ENCODE measurements at regions not wholly inside any gene's neighbourhood (a gene's known extent, or its start where the extent isn't known, plus 50 kb on each side); places are given as distances from the start of the nearest gene placed in this dataset.
A peak's percentile ranks its signal among the peaks of the same experiment; 100 is the strongest.
"Not testable (repeated sequence)": the region's sequence is repeated elsewhere in the genome, so short reads cannot be mapped to it uniquely, and the experiment has no call there.

GRCh38 chr3:106957029-106957428 is 420.2 kb upstream of the CCDC54 start:
- DNase-seq: no peak

GRCh38 chr3:106962993-106963392 is 414.2 kb upstream of the CCDC54 start:
- peak; percentile 9 for DNase-seq

GRCh38 chr3:106963442-106963841 is 413.8 kb upstream of the CCDC54 start:
- DNase-seq: peak; percentile 19

GRCh38 chr3:106965307-106965706 is 411.9 kb upstream of the CCDC54 start:
- DNase-seq: no peak

- DNase-seq: no peak
Measured at GRCh38 chr3:106969596-106969995, 407.6 kb upstream of the CCDC54 start.

GRCh38 chr3:106981392-106981791 is 395.8 kb upstream of the CCDC54 start:
- no peak for DNase-seq

GRCh38 chr3:106985721-106986120 is 391.5 kb upstream of the CCDC54 start:
- no peak for DNase-seq

GRCh38 chr3:106998841-106999682 is 378.2 kb upstream of the CCDC54 start:
- DNase-seq: not testable (repeated sequence)

- DNase-seq: no peak
Measured at GRCh38 chr3:107001635-107002034, 375.6 kb upstream of the CCDC54 start.

- not testable (repeated sequence) for DNase-seq
Measured at GRCh38 chr3:107005352-107005751, 371.9 kb upstream of the CCDC54 start.

GRCh38 chr3:107008213-107008612 is 369.0 kb upstream of the CCDC54 start:
- DNase-seq: no peak

GRCh38 chr3:107013641-107014040 is 363.6 kb upstream of the CCDC54 start:
- no peak for DNase-seq

GRCh38 chr3:107024551-107025026 is 352.6 kb upstream of the CCDC54 start:
- no peak for DNase-seq

- DNase-seq: no peak
Measured at GRCh38 chr3:107025961-107026360, 351.3 kb upstream of the CCDC54 start.

GRCh38 chr3:107028086-107028485 is 349.2 kb upstream of the CCDC54 start:
- DNase-seq: no peak

- DNase-seq: no peak
Measured at GRCh38 chr3:107028626-107029025, 348.6 kb upstream of the CCDC54 start.

- no peak for DNase-seq
Measured at GRCh38 chr3:107032111-107032510, 345.1 kb upstream of the CCDC54 start.

- DNase-seq: no peak
Measured at GRCh38 chr3:107034142-107034541, 343.1 kb upstream of the CCDC54 start.

GRCh38 chr3:107035176-107035575 is 342.1 kb upstream of the CCDC54 start:
- DNase-seq: no peak

GRCh38 chr3:107044677-107045076 is 332.6 kb upstream of the CCDC54 start:
- DNase-seq: no peak

GRCh38 chr3:107045791-107046190 is 331.4 kb upstream of the CCDC54 start:
- DNase-seq: no peak

- no peak for DNase-seq
Measured at GRCh38 chr3:107055181-107055942, 321.9 kb upstream of the CCDC54 start.

- DNase-seq: no peak
Measured at GRCh38 chr3:107061466-107061865, 315.8 kb upstream of the CCDC54 start.

GRCh38 chr3:107062310-107062709 is 314.9 kb upstream of the CCDC54 start:
- DNase-seq: no peak

Measured in NCI-H526 treated with DMSO at 0.1 percent for 48 hours (cell line).